Mammary epithelial cell (primary cell): ENCODE measurements at regions not wholly inside any gene's neighbourhood (a gene's known extent, or its start where the extent isn't known, plus 50 kb on each side); places are given as distances from the start of the nearest gene placed in this dataset.

ENCODE experiments used
- CTCF ChIP-seq, 2 donors: IDR thresholded peaks in 1 of 2; conservative IDR thresholded peaks in 1 of 2; 2 replicates each; pipeline ENCODE4 v1.5.1; 2011 to 2012; ENCODE audit warnings: inconsistent platforms in 2 of 2, low read length in 2 of 2, mild to moderate bottlenecking in 2 of 2, control low read depth in 1 of 2, low read depth in 1 of 2; ENCODE audit not compliant: insufficient read depth in 1 of 2; ENCODE audit errors: extremely low read depth in 1 of 2
- EZH2 ChIP-seq: IDR thresholded peaks from 2 replicates; pipeline ENCODE4 v1.6.1; 2012; ENCODE audit warnings: low read length, inconsistent platforms, borderline replicate concordance

GRCh38 chrX:140064993-140065392, 99.7 kb upstream of the CXorf66 start:
- TF ChIP-seq CTCF (conservative IDR thresholded peaks at IDR 0.05 in 1 of 2, IDR thresholded peaks at IDR 0.05 in 1 of 2; ENCODE audit: extremely low read depth in 1 of 2, insufficient read depth in 1 of 2, low read depth in 1 of 2, low read length in 2 of 2): no peak
- TF ChIP-seq EZH2: no peak
